ENCODE measurements at regions not wholly inside any gene's neighbourhood (a gene's known extent, or its start where the extent isn't known, plus 50 kb on each side); places are given as distances from the start of the nearest gene placed in this dataset.
A peak's percentile ranks its signal among the peaks of the same experiment; 100 is the strongest.

DNA sequence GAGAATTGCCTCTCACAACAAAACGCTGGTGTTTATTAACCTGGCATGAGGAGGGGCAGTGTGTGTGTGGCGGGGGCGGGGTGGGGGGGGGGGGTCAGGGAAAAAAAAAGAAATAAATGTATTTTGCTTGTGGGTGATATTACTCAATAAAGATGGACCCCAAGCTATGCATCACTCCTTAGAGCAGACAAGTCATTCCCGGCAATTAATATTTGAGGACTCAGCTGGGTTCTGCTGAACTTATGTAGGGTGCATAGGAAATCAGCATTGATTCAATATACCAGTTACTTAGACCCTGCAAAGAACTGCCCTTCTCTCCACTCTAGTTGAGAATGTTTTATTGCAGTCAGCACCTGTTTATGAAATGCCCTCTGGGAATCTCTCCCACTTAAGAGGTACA, 206.2 kb upstream of the MAF start:
- no peak overlapping the region for H3K4me3 Mint-ChIP-seq
- DNase-seq (ENCODE audit: low spot score) = no peak
- no peak for ATAC-seq
- H3K36me3 Mint-ChIP-seq = peaks cover 12% of the 10 kb centered on the region
- H3K27ac Mint-ChIP-seq = no peak overlapping the region
- ChIA-PET POLR2A (no interaction called here), CTCF (interaction anchor here (1.0 kb wide), 1 partner anchor 278 kb away, joined by 3 read pairs; no protein-coding TSS in a partner anchor)
- peaks cover 30% of the 10 kb centered on the region for H3K9me3 Mint-ChIP-seq
- peaks cover 5% of the 10 kb centered on the region; the same call in 1 of the 2 replicates for H3K27me3 Mint-ChIP-seq (ENCODE audit: low read depth)
- peaks cover 25% of the 10 kb centered on the region for H3K4me1 Mint-ChIP-seq
- TF ChIP-seq, protein P1, sequence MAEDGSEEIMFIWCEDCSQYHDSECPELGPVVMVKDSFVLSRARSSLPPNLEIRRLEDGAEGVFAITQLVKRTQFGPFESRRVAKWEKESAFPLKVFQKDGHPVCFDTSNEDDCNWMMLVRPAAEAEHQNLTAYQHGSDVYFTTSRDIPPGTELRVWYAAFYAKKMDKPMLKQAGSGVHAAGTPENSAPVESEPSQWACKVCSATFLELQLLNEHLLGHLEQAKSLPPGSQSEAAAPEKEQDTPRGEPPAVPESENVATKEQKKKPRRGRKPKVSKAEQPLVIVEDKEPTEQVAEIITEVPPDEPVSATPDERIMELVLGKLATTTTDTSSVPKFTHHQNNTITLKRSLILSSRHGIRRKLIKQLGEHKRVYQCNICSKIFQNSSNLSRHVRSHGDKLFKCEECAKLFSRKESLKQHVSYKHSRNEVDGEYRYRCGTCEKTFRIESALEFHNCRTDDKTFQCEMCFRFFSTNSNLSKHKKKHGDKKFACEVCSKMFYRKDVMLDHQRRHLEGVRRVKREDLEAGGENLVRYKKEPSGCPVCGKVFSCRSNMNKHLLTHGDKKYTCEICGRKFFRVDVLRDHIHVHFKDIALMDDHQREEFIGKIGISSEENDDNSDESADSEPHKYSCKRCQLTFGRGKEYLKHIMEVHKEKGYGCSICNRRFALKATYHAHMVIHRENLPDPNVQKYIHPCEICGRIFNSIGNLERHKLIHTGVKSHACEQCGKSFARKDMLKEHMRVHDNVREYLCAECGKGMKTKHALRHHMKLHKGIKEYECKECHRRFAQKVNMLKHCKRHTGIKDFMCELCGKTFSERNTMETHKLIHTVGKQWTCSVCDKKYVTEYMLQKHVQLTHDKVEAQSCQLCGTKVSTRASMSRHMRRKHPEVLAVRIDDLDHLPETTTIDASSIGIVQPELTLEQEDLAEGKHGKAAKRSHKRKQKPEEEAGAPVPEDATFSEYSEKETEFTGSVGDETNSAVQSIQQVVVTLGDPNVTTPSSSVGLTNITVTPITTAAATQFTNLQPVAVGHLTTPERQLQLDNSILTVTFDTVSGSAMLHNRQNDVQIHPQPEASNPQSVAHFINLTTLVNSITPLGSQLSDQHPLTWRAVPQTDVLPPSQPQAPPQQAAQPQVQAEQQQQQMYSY (CRISPR knock-in tag; IDR thresholded peaks at IDR 0.05) = no peak
- TF ChIP-seq ZNF317 (CRISPR knock-in tag; IDR thresholded peaks at IDR 0.05; ENCODE audit: borderline replicate concordance, low read depth) (no peak), ZNF396 (CRISPR knock-in tag; IDR thresholded peaks at IDR 0.05; ENCODE audit: borderline replicate concordance) (no peak), IRF2 (CRISPR knock-in tag; IDR thresholded peaks at IDR 0.05; ENCODE audit: borderline replicate concordance, low read depth) (no peak), MYBL2 (CRISPR knock-in tag; IDR thresholded peaks at IDR 0.05) (no peak), ELF4 (CRISPR knock-in tag; IDR thresholded peaks at IDR 0.05; ENCODE audit: low read depth) (no peak), ETV6 (CRISPR knock-in tag; IDR thresholded peaks at IDR 0.05) (no peak), MXD4 (CRISPR knock-in tag; IDR thresholded peaks at IDR 0.05; ENCODE audit: borderline replicate concordance) (no peak), ESRRA (CRISPR knock-in tag; IDR thresholded peaks at IDR 0.05; ENCODE audit: borderline replicate concordance) (no peak)
- TF ChIP-seq, protein P2, sequence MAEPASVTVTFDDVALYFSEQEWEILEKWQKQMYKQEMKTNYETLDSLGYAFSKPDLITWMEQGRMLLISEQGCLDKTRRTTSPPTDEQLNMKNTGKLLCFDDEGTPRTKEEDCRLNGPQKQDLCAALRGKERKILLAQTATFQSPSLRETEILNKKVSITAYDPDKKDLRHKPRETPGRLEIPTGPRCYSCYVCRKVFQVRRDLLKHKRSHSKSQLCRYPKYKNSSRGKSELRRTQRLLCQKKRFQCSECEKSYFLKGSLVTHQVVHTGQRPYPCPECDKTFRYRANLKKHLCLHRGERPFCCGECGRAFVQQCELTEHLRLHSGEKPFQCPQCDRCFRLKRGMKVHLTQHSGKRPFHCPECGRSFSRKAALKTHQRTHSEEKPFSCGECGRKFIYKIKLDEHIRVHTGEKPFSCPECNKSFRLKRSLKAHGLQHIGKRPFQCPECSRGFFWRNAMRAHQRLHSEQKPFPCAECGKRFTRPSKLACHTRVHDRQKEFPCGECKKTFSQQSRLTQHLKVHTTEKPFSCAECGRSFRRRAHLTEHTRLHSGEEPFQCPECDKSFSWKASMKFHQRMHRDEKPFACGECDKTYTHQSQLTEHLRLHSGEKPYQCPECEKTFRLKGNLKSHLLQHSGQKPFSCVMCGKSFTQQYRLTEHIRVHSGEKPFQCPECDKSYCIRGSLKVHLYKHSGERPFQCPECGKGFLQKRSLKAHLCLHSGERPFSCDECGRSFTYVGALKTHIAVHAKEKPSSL (CRISPR knock-in tag; conservative IDR thresholded peaks at IDR 0.05) = no peak
- TF ChIP-seq, protein P3, sequence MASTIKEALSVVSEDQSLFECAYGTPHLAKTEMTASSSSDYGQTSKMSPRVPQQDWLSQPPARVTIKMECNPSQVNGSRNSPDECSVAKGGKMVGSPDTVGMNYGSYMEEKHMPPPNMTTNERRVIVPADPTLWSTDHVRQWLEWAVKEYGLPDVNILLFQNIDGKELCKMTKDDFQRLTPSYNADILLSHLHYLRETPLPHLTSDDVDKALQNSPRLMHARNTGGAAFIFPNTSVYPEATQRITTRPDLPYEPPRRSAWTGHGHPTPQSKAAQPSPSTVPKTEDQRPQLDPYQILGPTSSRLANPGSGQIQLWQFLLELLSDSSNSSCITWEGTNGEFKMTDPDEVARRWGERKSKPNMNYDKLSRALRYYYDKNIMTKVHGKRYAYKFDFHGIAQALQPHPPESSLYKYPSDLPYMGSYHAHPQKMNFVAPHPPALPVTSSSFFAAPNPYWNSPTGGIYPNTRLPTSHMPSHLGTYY (CRISPR knock-in tag; IDR thresholded peaks at IDR 0.05) = no peak
- TF ChIP-seq, protein P4, sequence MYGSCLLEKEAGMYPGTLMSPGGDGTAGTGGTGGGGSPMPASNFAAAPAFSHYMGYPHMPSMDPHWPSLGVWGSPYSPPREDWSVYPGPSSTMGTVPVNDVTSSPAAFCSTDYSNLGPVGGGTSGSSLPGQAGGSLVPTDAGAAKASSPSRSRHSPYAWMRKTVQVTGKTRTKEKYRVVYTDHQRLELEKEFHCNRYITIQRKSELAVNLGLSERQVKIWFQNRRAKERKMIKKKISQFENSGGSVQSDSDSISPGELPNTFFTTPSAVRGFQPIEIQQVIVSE (CRISPR knock-in tag; IDR thresholded peaks at IDR 0.05; ENCODE audit: borderline replicate concordance) = no peak

DNA sequence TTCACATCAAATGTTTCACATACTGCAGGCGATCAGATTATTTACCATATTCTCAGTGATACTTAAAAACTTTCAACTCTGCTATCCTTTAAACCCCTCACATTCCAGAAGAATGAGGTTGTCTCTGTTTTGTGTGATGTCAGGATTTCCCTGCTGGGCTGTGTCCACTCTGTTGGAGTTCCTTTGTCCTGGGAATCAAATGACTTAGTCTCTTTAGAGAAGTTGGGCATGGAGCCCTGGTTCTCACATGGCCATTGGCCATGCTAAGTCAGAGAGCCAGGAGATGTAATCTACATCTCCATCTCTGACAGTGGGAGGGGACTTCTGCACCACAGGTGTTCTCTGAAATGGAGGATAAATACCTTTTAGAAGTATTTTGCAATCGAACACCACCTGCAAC, 205.1 kb upstream of the MAF start:
- CTCF ChIA-PET = no interaction called here
- DNase-seq (ENCODE audit: low spot score) = no peak
- no peak overlapping the region for H3K4me3 Mint-ChIP-seq
- TF ChIP-seq, protein P5, sequence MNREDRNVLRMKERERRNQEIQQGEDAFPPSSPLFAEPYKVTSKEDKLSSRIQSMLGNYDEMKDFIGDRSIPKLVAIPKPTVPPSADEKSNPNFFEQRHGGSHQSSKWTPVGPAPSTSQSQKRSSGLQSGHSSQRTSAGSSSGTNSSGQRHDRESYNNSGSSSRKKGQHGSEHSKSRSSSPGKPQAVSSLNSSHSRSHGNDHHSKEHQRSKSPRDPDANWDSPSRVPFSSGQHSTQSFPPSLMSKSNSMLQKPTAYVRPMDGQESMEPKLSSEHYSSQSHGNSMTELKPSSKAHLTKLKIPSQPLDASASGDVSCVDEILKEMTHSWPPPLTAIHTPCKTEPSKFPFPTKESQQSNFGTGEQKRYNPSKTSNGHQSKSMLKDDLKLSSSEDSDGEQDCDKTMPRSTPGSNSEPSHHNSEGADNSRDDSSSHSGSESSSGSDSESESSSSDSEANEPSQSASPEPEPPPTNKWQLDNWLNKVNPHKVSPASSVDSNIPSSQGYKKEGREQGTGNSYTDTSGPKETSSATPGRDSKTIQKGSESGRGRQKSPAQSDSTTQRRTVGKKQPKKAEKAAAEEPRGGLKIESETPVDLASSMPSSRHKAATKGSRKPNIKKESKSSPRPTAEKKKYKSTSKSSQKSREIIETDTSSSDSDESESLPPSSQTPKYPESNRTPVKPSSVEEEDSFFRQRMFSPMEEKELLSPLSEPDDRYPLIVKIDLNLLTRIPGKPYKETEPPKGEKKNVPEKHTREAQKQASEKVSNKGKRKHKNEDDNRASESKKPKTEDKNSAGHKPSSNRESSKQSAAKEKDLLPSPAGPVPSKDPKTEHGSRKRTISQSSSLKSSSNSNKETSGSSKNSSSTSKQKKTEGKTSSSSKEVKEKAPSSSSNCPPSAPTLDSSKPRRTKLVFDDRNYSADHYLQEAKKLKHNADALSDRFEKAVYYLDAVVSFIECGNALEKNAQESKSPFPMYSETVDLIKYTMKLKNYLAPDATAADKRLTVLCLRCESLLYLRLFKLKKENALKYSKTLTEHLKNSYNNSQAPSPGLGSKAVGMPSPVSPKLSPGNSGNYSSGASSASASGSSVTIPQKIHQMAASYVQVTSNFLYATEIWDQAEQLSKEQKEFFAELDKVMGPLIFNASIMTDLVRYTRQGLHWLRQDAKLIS (CRISPR knock-in tag; IDR thresholded peaks at IDR 0.05; ENCODE audit: borderline replicate concordance) = no peak
- TF ChIP-seq, protein P2 (CRISPR knock-in tag; conservative IDR thresholded peaks at IDR 0.05) = no peak
- TF ChIP-seq OVOL2 (CRISPR knock-in tag; IDR thresholded peaks at IDR 0.05; ENCODE audit: borderline replicate concordance) = no peak
- TF ChIP-seq, protein P6, sequence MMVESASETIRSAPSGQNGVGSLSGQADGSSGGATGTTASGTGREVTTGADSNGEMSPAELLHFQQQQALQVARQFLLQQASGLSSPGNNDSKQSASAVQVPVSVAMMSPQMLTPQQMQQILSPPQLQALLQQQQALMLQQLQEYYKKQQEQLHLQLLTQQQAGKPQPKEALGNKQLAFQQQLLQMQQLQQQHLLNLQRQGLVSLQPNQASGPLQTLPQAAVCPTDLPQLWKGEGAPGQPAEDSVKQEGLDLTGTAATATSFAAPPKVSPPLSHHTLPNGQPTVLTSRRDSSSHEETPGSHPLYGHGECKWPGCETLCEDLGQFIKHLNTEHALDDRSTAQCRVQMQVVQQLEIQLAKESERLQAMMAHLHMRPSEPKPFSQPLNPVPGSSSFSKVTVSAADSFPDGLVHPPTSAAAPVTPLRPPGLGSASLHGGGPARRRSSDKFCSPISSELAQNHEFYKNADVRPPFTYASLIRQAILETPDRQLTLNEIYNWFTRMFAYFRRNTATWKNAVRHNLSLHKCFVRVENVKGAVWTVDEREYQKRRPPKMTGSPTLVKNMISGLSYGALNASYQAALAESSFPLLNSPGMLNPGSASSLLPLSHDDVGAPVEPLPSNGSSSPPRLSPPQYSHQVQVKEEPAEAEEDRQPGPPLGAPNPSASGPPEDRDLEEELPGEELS (CRISPR knock-in tag; IDR thresholded peaks at IDR 0.05) = no peak
- TF ChIP-seq ZNF317 (CRISPR knock-in tag; IDR thresholded peaks at IDR 0.05; ENCODE audit: borderline replicate concordance, low read depth) = no peak
- TF ChIP-seq, protein P7, sequence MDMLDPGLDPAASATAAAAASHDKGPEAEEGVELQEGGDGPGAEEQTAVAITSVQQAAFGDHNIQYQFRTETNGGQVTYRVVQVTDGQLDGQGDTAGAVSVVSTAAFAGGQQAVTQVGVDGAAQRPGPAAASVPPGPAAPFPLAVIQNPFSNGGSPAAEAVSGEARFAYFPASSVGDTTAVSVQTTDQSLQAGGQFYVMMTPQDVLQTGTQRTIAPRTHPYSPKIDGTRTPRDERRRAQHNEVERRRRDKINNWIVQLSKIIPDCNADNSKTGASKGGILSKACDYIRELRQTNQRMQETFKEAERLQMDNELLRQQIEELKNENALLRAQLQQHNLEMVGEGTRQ (CRISPR knock-in tag; IDR thresholded peaks at IDR 0.05) = no peak
- no peak for TF ChIP-seq ZNF121 (CRISPR knock-in tag; IDR thresholded peaks at IDR 0.05)

More for the DNA sequence above, 205.1 kb upstream of the MAF start:
- Mint-ChIP-seq H3K36me3 (peaks cover 12% of the 10 kb centered on the region), H3K27ac (no peak overlapping the region; the same call in 1 of the 2 replicates), H3K9me3 (peaks cover 41% of the 10 kb centered on the region), H3K27me3 (ENCODE audit: low read depth) (peaks cover 5% of the 10 kb centered on the region; the same call in 1 of the 2 replicates), H3K4me1 (peaks cover 21% of the 10 kb centered on the region)
- POLR2A ChIA-PET = no interaction called here
- peak; percentile 46 for ATAC-seq

Measured in WTC11 (cell line).